ENCODE measurements at regions not wholly inside any gene's neighbourhood (a gene's known extent, or its start where the extent isn't known, plus 50 kb on each side); places are given as distances from the start of the nearest gene placed in this dataset.

GRCh38 chr1:34645109-34645688 lies 109.6 kb upstream of the GJB5 start:
- no peak for TF ChIP-seq ZNF24 (tag by site-specific recombination; IDR thresholded peaks at IDR 0.05)
- TF ChIP-seq ZNF324 (tag by site-specific recombination; IDR thresholded peaks at IDR 0.05) = no peak
- TF ChIP-seq ZNF76 (tag by site-specific recombination; IDR thresholded peaks at IDR 0.05; ENCODE audit: borderline replicate concordance, low read depth) = no peak
- no peak for TF ChIP-seq CTCF (tag by site-specific recombination; IDR thresholded peaks at IDR 0.05)
